GM12873 (cell line): ENCODE measurements at regions not wholly inside any gene's neighbourhood (a gene's known extent, or its start where the extent isn't known, plus 50 kb on each side); places are given as distances from the start of the nearest gene placed in this dataset.

ENCODE experiments used
- CTCF ChIP-seq: IDR thresholded peaks from 2 replicates; pipeline ENCODE4 v1.5.1; 2012; ENCODE audit warnings: low read depth, mild to moderate bottlenecking, moderate library complexity, low read length, control low read depth; ENCODE audit not compliant: insufficient read depth; ENCODE audit errors: missing control alignments

- no peak for TF ChIP-seq CTCF
Observed at GRCh38 chrX:42948723-42949657, 171.0 kb upstream of the PPP1R2C start.

GRCh38 chrX:42951747-42952146 lies 173.8 kb upstream of the PPP1R2C start:
- no peak for TF ChIP-seq CTCF

GRCh38 chrX:42952621-42953020 lies 174.7 kb upstream of the PPP1R2C start:
- no peak for TF ChIP-seq CTCF

GRCh38 chrX:42954880-42955279 lies 176.9 kb upstream of the PPP1R2C start:
- TF ChIP-seq CTCF: no peak

- TF ChIP-seq CTCF: no peak
Observed at GRCh38 chrX:42955349-42955748, 177.4 kb upstream of the PPP1R2C start.

- TF ChIP-seq CTCF: no peak
Observed at GRCh38 chrX:42967681-42968300, 189.8 kb upstream of the PPP1R2C start.

- TF ChIP-seq CTCF: no peak
Observed at GRCh38 chrX:42973321-42973720, 195.4 kb upstream of the PPP1R2C start.
